ENCODE measurements at regions not wholly inside any gene's neighbourhood (a gene's known extent, or its start where the extent isn't known, plus 50 kb on each side); places are given as distances from the start of the nearest gene placed in this dataset.

GRCh38 chr19:23531976-23532375, 136.7 kb upstream of the ZNF91 start:
- Histone ChIP-seq H3K36me3 (ENCODE audit: insufficient read depth, low read depth, low read length) (no peaks in the 10 kb centered on the region), H3K4me1 (ENCODE audit: insufficient read depth, low read length) (no peaks in the 10 kb centered on the region), H3K9ac (ENCODE audit: low read depth, low read length) (no peak overlapping the region), H3K27ac (ENCODE audit: low read length) (no peak overlapping the region), H3K9me3 (ENCODE audit: insufficient read depth, low read depth, low read length) (peaks cover 74% of the 10 kb centered on the region), H3K27me3 (ENCODE audit: insufficient read depth, low read length) (no peaks in the 10 kb centered on the region), H3K4me3 (ENCODE audit: low read length) (no peak overlapping the region)

GRCh38 chr19:23531231-23531790, 136.0 kb upstream of the ZNF91 start:
- Histone ChIP-seq H3K27me3 (ENCODE audit: insufficient read depth, low read length) (no peaks in the 10 kb centered on the region), H3K4me1 (ENCODE audit: insufficient read depth, low read length) (no peaks in the 10 kb centered on the region), H3K9ac (ENCODE audit: low read depth, low read length) (no peak overlapping the region), H3K36me3 (ENCODE audit: insufficient read depth, low read depth, low read length) (no peaks in the 10 kb centered on the region), H3K4me3 (ENCODE audit: low read length) (no peak overlapping the region), H3K27ac (ENCODE audit: low read length) (no peak overlapping the region), H3K9me3 (ENCODE audit: insufficient read depth, low read depth, low read length) (peaks cover 78% of the 10 kb centered on the region)

- no peaks in the 10 kb centered on the region for H3K36me3 ChIP-seq (ENCODE audit: insufficient read depth, low read depth, low read length)
- H3K27me3 ChIP-seq (ENCODE audit: insufficient read depth, low read length): no peaks in the 10 kb centered on the region
- H3K9ac ChIP-seq (ENCODE audit: low read depth, low read length): no peak overlapping the region
- H3K4me3 ChIP-seq (ENCODE audit: low read length): no peak overlapping the region
- peaks cover 86% of the 10 kb centered on the region for H3K9me3 ChIP-seq (ENCODE audit: insufficient read depth, low read depth, low read length)
- no peaks in the 10 kb centered on the region for H3K4me1 ChIP-seq (ENCODE audit: insufficient read depth, low read length)
- H3K27ac ChIP-seq (ENCODE audit: low read length): no peak overlapping the region
These were observed 133.1 kb upstream of the ZNF91 start for GRCh38 chr19:23528376-23528775.

GRCh38 chr19:23527797-23528196, 132.5 kb upstream of the ZNF91 start:
- Histone ChIP-seq H3K4me3 (ENCODE audit: low read length) (no peak overlapping the region), H3K36me3 (ENCODE audit: insufficient read depth, low read depth, low read length) (no peaks in the 10 kb centered on the region), H3K27ac (ENCODE audit: low read length) (no peak overlapping the region), H3K9ac (ENCODE audit: low read depth, low read length) (no peak overlapping the region), H3K4me1 (ENCODE audit: insufficient read depth, low read length) (no peaks in the 10 kb centered on the region), H3K9me3 (ENCODE audit: insufficient read depth, low read depth, low read length) (peaks cover 91% of the 10 kb centered on the region), H3K27me3 (ENCODE audit: insufficient read depth, low read length) (no peaks in the 10 kb centered on the region)

- H3K4me3 ChIP-seq (ENCODE audit: low read length): no peak overlapping the region
- no peak overlapping the region for H3K27ac ChIP-seq (ENCODE audit: low read length)
- no peak overlapping the region for H3K9ac ChIP-seq (ENCODE audit: low read depth, low read length)
- H3K9me3 ChIP-seq (ENCODE audit: insufficient read depth, low read depth, low read length): peaks cover 94% of the 10 kb centered on the region
- H3K36me3 ChIP-seq (ENCODE audit: insufficient read depth, low read depth, low read length): no peaks in the 10 kb centered on the region
- H3K4me1 ChIP-seq (ENCODE audit: insufficient read depth, low read length): no peaks in the 10 kb centered on the region
- H3K27me3 ChIP-seq (ENCODE audit: insufficient read depth, low read length): no peaks in the 10 kb centered on the region
These were observed 131.0 kb upstream of the ZNF91 start for GRCh38 chr19:23526302-23526701.

- Histone ChIP-seq H3K27ac (ENCODE audit: low read length) (no peak overlapping the region), H3K4me1 (ENCODE audit: insufficient read depth, low read length) (no peaks in the 10 kb centered on the region), H3K9ac (ENCODE audit: low read depth, low read length) (no peak overlapping the region), H3K27me3 (ENCODE audit: insufficient read depth, low read length) (no peaks in the 10 kb centered on the region), H3K36me3 (ENCODE audit: insufficient read depth, low read depth, low read length) (no peaks in the 10 kb centered on the region), H3K9me3 (ENCODE audit: insufficient read depth, low read depth, low read length) (peaks cover 95% of the 10 kb centered on the region), H3K4me3 (ENCODE audit: low read length) (no peak overlapping the region)
These were observed 130.1 kb upstream of the ZNF91 start for GRCh38 chr19:23525276-23525852.

GRCh38 chr19:23523863-23524262, 128.6 kb upstream of the ZNF91 start:
- H3K4me1 ChIP-seq (ENCODE audit: insufficient read depth, low read length): no peaks in the 10 kb centered on the region
- no peak overlapping the region for H3K27ac ChIP-seq (ENCODE audit: low read length)
- H3K36me3 ChIP-seq (ENCODE audit: insufficient read depth, low read depth, low read length): no peaks in the 10 kb centered on the region
- no peak overlapping the region for H3K4me3 ChIP-seq (ENCODE audit: low read length)
- no peaks in the 10 kb centered on the region for H3K27me3 ChIP-seq (ENCODE audit: insufficient read depth, low read length)
- no peak overlapping the region for H3K9ac ChIP-seq (ENCODE audit: low read depth, low read length)
- peaks cover 95% of the 10 kb centered on the region for H3K9me3 ChIP-seq (ENCODE audit: insufficient read depth, low read depth, low read length)

- Histone ChIP-seq H3K36me3 (ENCODE audit: insufficient read depth, low read depth, low read length) (no peaks in the 10 kb centered on the region), H3K9me3 (ENCODE audit: insufficient read depth, low read depth, low read length) (peaks cover 95% of the 10 kb centered on the region), H3K4me3 (ENCODE audit: low read length) (no peak overlapping the region), H3K9ac (ENCODE audit: low read depth, low read length) (no peak overlapping the region), H3K4me1 (ENCODE audit: insufficient read depth, low read length) (no peaks in the 10 kb centered on the region), H3K27me3 (ENCODE audit: insufficient read depth, low read length) (no peaks in the 10 kb centered on the region), H3K27ac (ENCODE audit: low read length) (no peak overlapping the region)
These were observed 127.2 kb upstream of the ZNF91 start for GRCh38 chr19:23522431-23522830.

- Histone ChIP-seq H3K36me3 (ENCODE audit: insufficient read depth, low read depth, low read length) (no peaks in the 10 kb centered on the region), H3K27ac (ENCODE audit: low read length) (no peak overlapping the region), H3K9me3 (ENCODE audit: insufficient read depth, low read depth, low read length) (peaks cover 95% of the 10 kb centered on the region), H3K4me1 (ENCODE audit: insufficient read depth, low read length) (no peaks in the 10 kb centered on the region), H3K27me3 (ENCODE audit: insufficient read depth, low read length) (no peaks in the 10 kb centered on the region), H3K9ac (ENCODE audit: low read depth, low read length) (no peak overlapping the region), H3K4me3 (ENCODE audit: low read length) (no peak overlapping the region)
These were observed 126.2 kb upstream of the ZNF91 start for GRCh38 chr19:23521471-23521870.

- Histone ChIP-seq H3K4me1 (ENCODE audit: insufficient read depth, low read length) (no peaks in the 10 kb centered on the region), H3K36me3 (ENCODE audit: insufficient read depth, low read depth, low read length) (no peaks in the 10 kb centered on the region), H3K4me3 (ENCODE audit: low read length) (no peak overlapping the region), H3K9ac (ENCODE audit: low read depth, low read length) (no peak overlapping the region), H3K27me3 (ENCODE audit: insufficient read depth, low read length) (no peaks in the 10 kb centered on the region), H3K27ac (ENCODE audit: low read length) (no peak overlapping the region), H3K9me3 (ENCODE audit: insufficient read depth, low read depth, low read length) (peaks cover 91% of the 10 kb centered on the region)
These were observed 125.2 kb upstream of the ZNF91 start for GRCh38 chr19:23520441-23520840.

- Histone ChIP-seq H3K9ac (ENCODE audit: low read depth, low read length) (no peak overlapping the region), H3K27ac (ENCODE audit: low read length) (no peak overlapping the region), H3K4me3 (ENCODE audit: low read length) (no peak overlapping the region), H3K4me1 (ENCODE audit: insufficient read depth, low read length) (no peaks in the 10 kb centered on the region), H3K9me3 (ENCODE audit: insufficient read depth, low read depth, low read length) (peaks cover 93% of the 10 kb centered on the region), H3K27me3 (ENCODE audit: insufficient read depth, low read length) (no peaks in the 10 kb centered on the region), H3K36me3 (ENCODE audit: insufficient read depth, low read depth, low read length) (no peaks in the 10 kb centered on the region)
These were observed 123.8 kb upstream of the ZNF91 start for GRCh38 chr19:23519031-23519430.

GRCh38 chr19:23516266-23516665, 121.0 kb upstream of the ZNF91 start:
- Histone ChIP-seq H3K9me3 (ENCODE audit: insufficient read depth, low read depth, low read length) (peaks cover 87% of the 10 kb centered on the region), H3K4me3 (ENCODE audit: low read length) (no peak overlapping the region), H3K27me3 (ENCODE audit: insufficient read depth, low read length) (no peaks in the 10 kb centered on the region), H3K27ac (ENCODE audit: low read length) (no peak overlapping the region), H3K4me1 (ENCODE audit: insufficient read depth, low read length) (no peaks in the 10 kb centered on the region), H3K9ac (ENCODE audit: low read depth, low read length) (no peak overlapping the region), H3K36me3 (ENCODE audit: insufficient read depth, low read depth, low read length) (no peaks in the 10 kb centered on the region)

Measured in iPS-20b (cell line).